K562 (cell line): ENCODE measurements at regions not wholly inside any gene's neighbourhood (a gene's known extent, or its start where the extent isn't known, plus 50 kb on each side); places are given as distances from the start of the nearest gene placed in this dataset.
A peak's percentile ranks its signal among the peaks of the same experiment; 100 is the strongest.

Experiments
- TF ChIP-seq, protein P1 (sequence below): fragments of 200-600 bp; sonication (generic); IDR thresholded peaks from one replicate; pipeline ENCODE4 v1.6.1; 2012; ENCODE audit warnings: mild to moderate bottlenecking, low read depth, low read length, inconsistent platforms
- TF ChIP-seq, protein P2 (sequence below), 2 experiments: IDR thresholded peaks; 2 replicates each; pipeline ENCODE4 v1.6.1; 2012; ENCODE audit warnings: improper control_type of control experiment in 2 of 2, low read depth in 2 of 2, low read length in 2 of 2, borderline replicate concordance in 1 of 2

DNA sequence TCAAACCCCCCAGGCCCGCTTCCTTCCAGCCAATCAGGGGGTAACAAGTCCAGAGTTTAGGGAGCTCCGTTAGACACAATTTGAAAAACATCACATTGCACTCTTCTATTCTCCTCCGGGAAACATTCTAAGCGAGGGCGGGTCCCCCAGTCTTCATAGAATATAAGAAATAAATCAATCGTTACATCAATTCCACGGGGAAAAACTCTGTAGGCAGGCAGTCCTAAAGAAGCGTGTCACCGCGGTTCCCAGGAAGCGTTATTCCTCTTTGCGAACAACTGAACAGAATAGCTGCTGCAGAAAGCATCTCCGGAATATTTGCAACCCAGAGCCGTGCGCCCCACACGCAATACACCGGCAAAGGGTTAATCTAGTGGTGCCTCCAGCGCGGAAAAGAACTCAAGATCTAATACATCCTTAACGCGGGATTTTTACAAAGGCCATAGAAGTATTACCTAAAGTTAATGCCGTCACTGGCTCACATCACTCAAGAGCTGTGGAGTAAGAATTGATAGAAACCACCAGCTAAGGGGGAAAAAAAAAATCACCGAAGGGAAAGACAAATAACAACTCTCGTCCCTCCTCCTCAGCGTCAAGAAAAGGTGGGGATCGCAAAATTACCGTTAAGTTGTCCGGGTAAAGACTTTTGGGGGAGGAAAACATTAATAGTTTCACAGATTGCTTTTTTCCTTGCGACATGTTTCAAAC is 65.1 kb downstream of the KCNRG start (continued):
- TF ChIP-seq, protein P1, sequence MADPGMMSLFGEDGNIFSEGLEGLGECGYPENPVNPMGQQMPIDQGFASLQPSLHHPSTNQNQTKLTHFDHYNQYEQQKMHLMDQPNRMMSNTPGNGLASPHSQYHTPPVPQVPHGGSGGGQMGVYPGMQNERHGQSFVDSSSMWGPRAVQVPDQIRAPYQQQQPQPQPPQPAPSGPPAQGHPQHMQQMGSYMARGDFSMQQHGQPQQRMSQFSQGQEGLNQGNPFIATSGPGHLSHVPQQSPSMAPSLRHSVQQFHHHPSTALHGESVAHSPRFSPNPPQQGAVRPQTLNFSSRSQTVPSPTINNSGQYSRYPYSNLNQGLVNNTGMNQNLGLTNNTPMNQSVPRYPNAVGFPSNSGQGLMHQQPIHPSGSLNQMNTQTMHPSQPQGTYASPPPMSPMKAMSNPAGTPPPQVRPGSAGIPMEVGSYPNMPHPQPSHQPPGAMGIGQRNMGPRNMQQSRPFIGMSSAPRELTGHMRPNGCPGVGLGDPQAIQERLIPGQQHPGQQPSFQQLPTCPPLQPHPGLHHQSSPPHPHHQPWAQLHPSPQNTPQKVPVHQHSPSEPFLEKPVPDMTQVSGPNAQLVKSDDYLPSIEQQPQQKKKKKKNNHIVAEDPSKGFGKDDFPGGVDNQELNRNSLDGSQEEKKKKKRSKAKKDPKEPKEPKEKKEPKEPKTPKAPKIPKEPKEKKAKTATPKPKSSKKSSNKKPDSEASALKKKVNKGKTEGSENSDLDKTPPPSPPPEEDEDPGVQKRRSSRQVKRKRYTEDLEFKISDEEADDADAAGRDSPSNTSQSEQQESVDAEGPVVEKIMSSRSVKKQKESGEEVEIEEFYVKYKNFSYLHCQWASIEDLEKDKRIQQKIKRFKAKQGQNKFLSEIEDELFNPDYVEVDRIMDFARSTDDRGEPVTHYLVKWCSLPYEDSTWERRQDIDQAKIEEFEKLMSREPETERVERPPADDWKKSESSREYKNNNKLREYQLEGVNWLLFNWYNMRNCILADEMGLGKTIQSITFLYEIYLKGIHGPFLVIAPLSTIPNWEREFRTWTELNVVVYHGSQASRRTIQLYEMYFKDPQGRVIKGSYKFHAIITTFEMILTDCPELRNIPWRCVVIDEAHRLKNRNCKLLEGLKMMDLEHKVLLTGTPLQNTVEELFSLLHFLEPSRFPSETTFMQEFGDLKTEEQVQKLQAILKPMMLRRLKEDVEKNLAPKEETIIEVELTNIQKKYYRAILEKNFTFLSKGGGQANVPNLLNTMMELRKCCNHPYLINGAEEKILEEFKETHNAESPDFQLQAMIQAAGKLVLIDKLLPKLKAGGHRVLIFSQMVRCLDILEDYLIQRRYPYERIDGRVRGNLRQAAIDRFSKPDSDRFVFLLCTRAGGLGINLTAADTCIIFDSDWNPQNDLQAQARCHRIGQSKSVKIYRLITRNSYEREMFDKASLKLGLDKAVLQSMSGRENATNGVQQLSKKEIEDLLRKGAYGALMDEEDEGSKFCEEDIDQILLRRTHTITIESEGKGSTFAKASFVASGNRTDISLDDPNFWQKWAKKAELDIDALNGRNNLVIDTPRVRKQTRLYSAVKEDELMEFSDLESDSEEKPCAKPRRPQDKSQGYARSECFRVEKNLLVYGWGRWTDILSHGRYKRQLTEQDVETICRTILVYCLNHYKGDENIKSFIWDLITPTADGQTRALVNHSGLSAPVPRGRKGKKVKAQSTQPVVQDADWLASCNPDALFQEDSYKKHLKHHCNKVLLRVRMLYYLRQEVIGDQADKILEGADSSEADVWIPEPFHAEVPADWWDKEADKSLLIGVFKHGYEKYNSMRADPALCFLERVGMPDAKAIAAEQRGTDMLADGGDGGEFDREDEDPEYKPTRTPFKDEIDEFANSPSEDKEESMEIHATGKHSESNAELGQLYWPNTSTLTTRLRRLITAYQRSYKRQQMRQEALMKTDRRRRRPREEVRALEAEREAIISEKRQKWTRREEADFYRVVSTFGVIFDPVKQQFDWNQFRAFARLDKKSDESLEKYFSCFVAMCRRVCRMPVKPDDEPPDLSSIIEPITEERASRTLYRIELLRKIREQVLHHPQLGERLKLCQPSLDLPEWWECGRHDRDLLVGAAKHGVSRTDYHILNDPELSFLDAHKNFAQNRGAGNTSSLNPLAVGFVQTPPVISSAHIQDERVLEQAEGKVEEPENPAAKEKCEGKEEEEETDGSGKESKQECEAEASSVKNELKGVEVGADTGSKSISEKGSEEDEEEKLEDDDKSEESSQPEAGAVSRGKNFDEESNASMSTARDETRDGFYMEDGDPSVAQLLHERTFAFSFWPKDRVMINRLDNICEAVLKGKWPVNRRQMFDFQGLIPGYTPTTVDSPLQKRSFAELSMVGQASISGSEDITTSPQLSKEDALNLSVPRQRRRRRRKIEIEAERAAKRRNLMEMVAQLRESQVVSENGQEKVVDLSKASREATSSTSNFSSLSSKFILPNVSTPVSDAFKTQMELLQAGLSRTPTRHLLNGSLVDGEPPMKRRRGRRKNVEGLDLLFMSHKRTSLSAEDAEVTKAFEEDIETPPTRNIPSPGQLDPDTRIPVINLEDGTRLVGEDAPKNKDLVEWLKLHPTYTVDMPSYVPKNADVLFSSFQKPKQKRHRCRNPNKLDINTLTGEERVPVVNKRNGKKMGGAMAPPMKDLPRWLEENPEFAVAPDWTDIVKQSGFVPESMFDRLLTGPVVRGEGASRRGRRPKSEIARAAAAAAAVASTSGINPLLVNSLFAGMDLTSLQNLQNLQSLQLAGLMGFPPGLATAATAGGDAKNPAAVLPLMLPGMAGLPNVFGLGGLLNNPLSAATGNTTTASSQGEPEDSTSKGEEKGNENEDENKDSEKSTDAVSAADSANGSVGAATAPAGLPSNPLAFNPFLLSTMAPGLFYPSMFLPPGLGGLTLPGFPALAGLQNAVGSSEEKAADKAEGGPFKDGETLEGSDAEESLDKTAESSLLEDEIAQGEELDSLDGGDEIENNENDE = no peak
- TF ChIP-seq, protein P2, sequence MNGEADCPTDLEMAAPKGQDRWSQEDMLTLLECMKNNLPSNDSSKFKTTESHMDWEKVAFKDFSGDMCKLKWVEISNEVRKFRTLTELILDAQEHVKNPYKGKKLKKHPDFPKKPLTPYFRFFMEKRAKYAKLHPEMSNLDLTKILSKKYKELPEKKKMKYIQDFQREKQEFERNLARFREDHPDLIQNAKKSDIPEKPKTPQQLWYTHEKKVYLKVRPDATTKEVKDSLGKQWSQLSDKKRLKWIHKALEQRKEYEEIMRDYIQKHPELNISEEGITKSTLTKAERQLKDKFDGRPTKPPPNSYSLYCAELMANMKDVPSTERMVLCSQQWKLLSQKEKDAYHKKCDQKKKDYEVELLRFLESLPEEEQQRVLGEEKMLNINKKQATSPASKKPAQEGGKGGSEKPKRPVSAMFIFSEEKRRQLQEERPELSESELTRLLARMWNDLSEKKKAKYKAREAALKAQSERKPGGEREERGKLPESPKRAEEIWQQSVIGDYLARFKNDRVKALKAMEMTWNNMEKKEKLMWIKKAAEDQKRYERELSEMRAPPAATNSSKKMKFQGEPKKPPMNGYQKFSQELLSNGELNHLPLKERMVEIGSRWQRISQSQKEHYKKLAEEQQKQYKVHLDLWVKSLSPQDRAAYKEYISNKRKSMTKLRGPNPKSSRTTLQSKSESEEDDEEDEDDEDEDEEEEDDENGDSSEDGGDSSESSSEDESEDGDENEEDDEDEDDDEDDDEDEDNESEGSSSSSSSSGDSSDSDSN (IDR thresholded peaks at IDR 0.05; ENCODE audit: borderline replicate concordance in 1 of 2, low read depth in 2 of 2, low read length in 2 of 2) = 0 out of 4 replicates have a peak, but pooled peaks of 1 of the 2 experiments have one; percentile 23
